ENCODE measurements at regions not wholly inside any gene's neighbourhood (a gene's known extent, or its start where the extent isn't known, plus 50 kb on each side); places are given as distances from the start of the nearest gene placed in this dataset.

GRCh38 chr13:84737661-84738060, 855.4 kb upstream of the SLITRK1 start:
- Histone ChIP-seq H2AK5ac (ENCODE audit: low read depth, low read length) (no peak overlapping the region), H3K23ac (ENCODE audit: low read depth, low read length) (no peak overlapping the region), H2AK9ac (replicated peaks; ENCODE audit: low read depth, low read length, poor library complexity) (no peak overlapping the region), H2BK20ac (ENCODE audit: low read depth, low read length) (no peak overlapping the region), H3K4ac (ENCODE audit: low read depth, low read length) (no peak overlapping the region), H2BK15ac (ENCODE audit: low read depth, low read length) (no peak overlapping the region), H3K27ac (ENCODE audit: insufficient read depth, low read length) (no peak overlapping the region), H2BK120ac (ENCODE audit: low read depth, low read length) (no peak overlapping the region), H3K27me3 (ENCODE audit: control insufficient read depth, insufficient read depth, low read length) (no peaks in the 10 kb centered on the region), H3K36me3 (ENCODE audit: control insufficient read depth, insufficient read depth, low read length) (no peaks in the 10 kb centered on the region), H3K9me3 (ENCODE audit: control insufficient read depth, insufficient read depth, low read length) (no peaks in the 10 kb centered on the region), H3K14ac (replicated peaks; ENCODE audit: low read depth, low read length) (no peak overlapping the region), H3K9ac (ENCODE audit: low read depth, low read length) (no peak overlapping the region), H2AFZ (replicated peaks; ENCODE audit: low read length, poor library complexity) (no peak overlapping the region), H3K79me1 (ENCODE audit: low read depth in 1 of 2, low read length in 2 of 2) (no peaks in the 10 kb centered on the region), H4K91ac (ENCODE audit: insufficient read depth, low read depth, low read length) (no peak overlapping the region), H4K8ac (ENCODE audit: low read depth in 2 of 2, low read length in 2 of 2) (no peak overlapping the region), H3K4me2 (ENCODE audit: low read depth, low read length) (no peak overlapping the region), H4K5ac (ENCODE audit: low read depth, low read length) (no peak overlapping the region), H3K56ac (ENCODE audit: extremely low read depth, insufficient read depth, low read length) (no peak overlapping the region), H3K9me1 (ENCODE audit: insufficient read depth, low read length) (no peaks in the 10 kb centered on the region), H3K4me3 (ENCODE audit: insufficient read depth, low read depth, low read length) (no peak overlapping the region), H4K20me1 (ENCODE audit: insufficient read depth, low read length) (no peaks in the 10 kb centered on the region), H3K18ac (ENCODE audit: low read depth, low read length) (no peak overlapping the region), H2BK5ac (ENCODE audit: low read depth, low read length, poor library complexity, severe bottlenecking) (no peak overlapping the region), H3K4me1 (ENCODE audit: control insufficient read depth, insufficient read depth, low read length) (no peaks in the 10 kb centered on the region)
- TF ChIP-seq RAD21 (IDR thresholded peaks at IDR 0.05; ENCODE audit: low read length) (no peak), CTCF (conservative IDR thresholded peaks at IDR 0.05; ENCODE audit: low read depth, low read length) (no peak), FOS (IDR thresholded peaks at IDR 0.05; ENCODE audit: low read depth, low read length) (no peak), NFE2L2 (IDR thresholded peaks at IDR 0.05; ENCODE audit: low read depth, low read length) (no peak), CEBPB (IDR thresholded peaks at IDR 0.05; ENCODE audit: low read depth, low read length) (no peak), BHLHE40 (IDR thresholded peaks at IDR 0.05; ENCODE audit: low read depth, low read length) (no peak), RCOR1 (IDR thresholded peaks at IDR 0.05; ENCODE audit: insufficient replicate concordance, low read length) (no peak), MXI1 (IDR thresholded peaks at IDR 0.05; ENCODE audit: borderline replicate concordance, low read depth, low read length) (no peak), RFX5 (IDR thresholded peaks at IDR 0.05; ENCODE audit: low read depth, low read length) (no peak), SMC3 (IDR thresholded peaks at IDR 0.05; ENCODE audit: low read depth, low read length) (no peak), ELK1 (IDR thresholded peaks at IDR 0.05; ENCODE audit: borderline replicate concordance, low read depth, low read length) (no peak), POLR2A (IDR thresholded peaks at IDR 0.05; ENCODE audit: low read depth, low read length) (no peak), USF2 (IDR thresholded peaks at IDR 0.05; ENCODE audit: low read depth, low read length) (no peak), CHD1 (IDR thresholded peaks at IDR 0.05; ENCODE audit: low read depth, low read length) (no peak)
- ATAC-seq (ENCODE audit: low read depth) (no peak), DNase-seq (no peak)
- intact Hi-C loops (cut with micrococcal nuclease): no loop called here
- no CpG with 5 or more reads among the region's 1 CpG for WGBS, 2 experiments (ENCODE audit: extremely low coverage in 2 of 2, insufficient read length in 1 of 2)
- dilution Hi-C loops (cut with HindIII; ENCODE audit: low sequenced_read_pairs, unreplicated experiment): no loop called here
- ChIA-PET POLR2A (ENCODE audit: unreplicated experiment) (no interaction called here), CTCF (no interaction called here)
- BruUV-seq (replicated peaks): no TSS peak
- in situ Hi-C loops (cut with MboI; ENCODE audit: low sequenced_read_pairs): no loop called here

Data from IMR-90 (cell line).